ENCODE measurements at regions not wholly inside any gene's neighbourhood (a gene's known extent, or its start where the extent isn't known, plus 50 kb on each side); places are given as distances from the start of the nearest gene placed in this dataset.

GRCh38 chr1:239270509-239270908, 115.9 kb upstream of the CHRM3 start:
- Histone ChIP-seq H3K4me1 (replicated peaks) (no peaks in the 10 kb centered on the region), H3K4me3 (no peak overlapping the region), H3K9me3 (no peaks in the 10 kb centered on the region), H3K27me3 (replicated peaks; ENCODE audit: insufficient read depth) (no peaks in the 10 kb centered on the region), H3K27ac (no peak overlapping the region), H3K36me3 (no peaks in the 10 kb centered on the region)
- intact Hi-C loops (cut with DNase I) = no loop called here
- WGBS = 95% methylated on average over 5 of the region's 5 CpGs
- TF ChIP-seq POLR2A (IDR thresholded peaks at IDR 0.05) (no peak), CTCF (IDR thresholded peaks at IDR 0.05) (no peak), POLR2AphosphoS5 (IDR thresholded peaks at IDR 0.05) (no peak)
- DNase-seq (ENCODE audit: low spot score) = no peak

GRCh38 chr1:239269706-239270105, 116.7 kb upstream of the CHRM3 start:
- no peaks in the 10 kb centered on the region for H3K4me1 ChIP-seq (replicated peaks)
- intact Hi-C loops (cut with DNase I) = no loop called here
- WGBS = 85% methylated on average over 4 of the region's 4 CpGs

GRCh38 chr1:239268941-239269340, 117.4 kb upstream of the CHRM3 start:
- Histone ChIP-seq H3K4me3 (no peak overlapping the region), H3K4me1 (replicated peaks) (no peaks in the 10 kb centered on the region), H3K9me3 (no peaks in the 10 kb centered on the region), H3K36me3 (no peaks in the 10 kb centered on the region), H3K27ac (no peak overlapping the region), H3K27me3 (replicated peaks; ENCODE audit: insufficient read depth) (no peaks in the 10 kb centered on the region)
- no peak for DNase-seq (ENCODE audit: low spot score)
- intact Hi-C loops (cut with DNase I) = no loop called here
- TF ChIP-seq POLR2A (IDR thresholded peaks at IDR 0.05) = no peak
- no peak for TF ChIP-seq POLR2AphosphoS5 (IDR thresholded peaks at IDR 0.05)
- no peak for TF ChIP-seq CTCF (IDR thresholded peaks at IDR 0.05)
- 81% methylated on average over 4 of the region's 4 CpGs for WGBS

More at GRCh38 chr1:239269706-239270105, 116.7 kb upstream of the CHRM3 start:
- H3K9me3 ChIP-seq = no peaks in the 10 kb centered on the region
- no peak for DNase-seq (ENCODE audit: low spot score)
- TF ChIP-seq CTCF (IDR thresholded peaks at IDR 0.05) (no peak), POLR2A (IDR thresholded peaks at IDR 0.05) (no peak), POLR2AphosphoS5 (IDR thresholded peaks at IDR 0.05) (no peak)
- no peak overlapping the region for H3K27ac ChIP-seq
- H3K4me3 ChIP-seq = no peak overlapping the region
- H3K27me3 ChIP-seq (replicated peaks; ENCODE audit: insufficient read depth) = no peaks in the 10 kb centered on the region
- H3K36me3 ChIP-seq = no peaks in the 10 kb centered on the region

GRCh38 chr1:239268007-239268406, 118.4 kb upstream of the CHRM3 start:
- Histone ChIP-seq H3K9me3 (no peaks in the 10 kb centered on the region), H3K27me3 (replicated peaks; ENCODE audit: insufficient read depth) (no peaks in the 10 kb centered on the region), H3K4me3 (no peak overlapping the region), H3K4me1 (replicated peaks) (no peaks in the 10 kb centered on the region), H3K27ac (no peak overlapping the region), H3K36me3 (no peaks in the 10 kb centered on the region)
- TF ChIP-seq POLR2A (IDR thresholded peaks at IDR 0.05) (no peak), CTCF (IDR thresholded peaks at IDR 0.05) (no peak), POLR2AphosphoS5 (IDR thresholded peaks at IDR 0.05) (no peak)
- intact Hi-C loops (cut with DNase I) = no loop called here
- WGBS = 72% methylated on average over 6 of the region's 6 CpGs
- no peak for DNase-seq (ENCODE audit: low spot score)

DNA sequence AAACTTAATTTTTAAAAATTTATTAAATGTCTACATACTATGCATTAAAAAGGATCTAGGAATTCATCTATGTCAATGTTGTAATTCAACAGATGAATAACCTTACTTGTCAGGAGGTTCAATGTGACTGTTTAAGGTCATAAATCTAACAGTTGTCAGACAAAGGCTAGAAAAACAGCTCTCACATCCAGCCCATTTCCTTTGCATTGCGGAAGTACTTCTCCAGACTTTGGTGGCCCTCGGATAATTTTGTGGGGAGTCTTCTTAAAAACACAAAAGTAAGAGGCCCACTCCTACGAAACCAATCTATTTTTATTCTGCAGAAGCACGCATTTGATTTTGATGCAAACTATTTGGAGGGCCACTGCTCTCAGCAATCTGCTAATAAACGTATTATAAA, 122.6 kb upstream of the CHRM3 start:
- no peaks in the 10 kb centered on the region for H3K9me3 ChIP-seq
- no peak for DNase-seq (ENCODE audit: low spot score)
- no peak for TF ChIP-seq POLR2AphosphoS5 (IDR thresholded peaks at IDR 0.05)
- no peak for TF ChIP-seq POLR2A (IDR thresholded peaks at IDR 0.05)
- no peak for TF ChIP-seq CTCF (IDR thresholded peaks at IDR 0.05)
- no peak overlapping the region for H3K4me3 ChIP-seq
- H3K4me1 ChIP-seq (replicated peaks) = no peaks in the 10 kb centered on the region
- H3K36me3 ChIP-seq = no peaks in the 10 kb centered on the region
- WGBS = 71% methylated on average over 5 of the region's 5 CpGs
- intact Hi-C loops (cut with DNase I) = no loop called here
- no peaks in the 10 kb centered on the region for H3K27me3 ChIP-seq (replicated peaks; ENCODE audit: insufficient read depth)
- H3K27ac ChIP-seq = no peak overlapping the region
